OCI-M2 (cell line): ENCODE measurements at regions not wholly inside any gene's neighbourhood (a gene's known extent, or its start where the extent isn't known, plus 50 kb on each side); places are given as distances from the start of the nearest gene placed in this dataset.

ENCODE experiments used
- DNase-seq: peaks from one replicate; lab custom pipeline; 2025; ENCODE audit not compliant: unreplicated experiment; lab: John Stamatoyannopoulos, UW

GRCh38 chr5:124395926-124396325 lies 350.5 kb downstream of the ZNF608 start:
- DNase-seq, result no peak

GRCh38 chr5:124395287-124395686 lies 351.2 kb downstream of the ZNF608 start:
- DNase-seq, result no peak

- no peak for DNase-seq
These were observed 351.7 kb downstream of the ZNF608 start for GRCh38 chr5:124394700-124395245.

- DNase-seq, result no peak
These were observed 352.7 kb downstream of the ZNF608 start for GRCh38 chr5:124393584-124394379.

- no peak for DNase-seq
These were observed 362.7 kb downstream of the ZNF608 start for GRCh38 chr5:124383693-124384092.

- DNase-seq, result no peak
These were observed 369.1 kb downstream of the ZNF608 start for GRCh38 chr5:124377386-124377785.

GRCh38 chr5:124373883-124374282 lies 372.6 kb downstream of the ZNF608 start:
- DNase-seq, result no peak

- DNase-seq, result no peak
These were observed 374.0 kb downstream of the ZNF608 start for GRCh38 chr5:124372457-124372856.

GRCh38 chr5:124371111-124371706 lies 375.2 kb downstream of the ZNF608 start:
- no peak for DNase-seq

GRCh38 chr5:124370601-124371000 lies 375.8 kb downstream of the ZNF608 start:
- DNase-seq, result no peak

- no peak for DNase-seq
These were observed 381.1 kb downstream of the ZNF608 start for GRCh38 chr5:124365361-124365801.

GRCh38 chr5:124355928-124356327 lies 390.5 kb downstream of the ZNF608 start:
- DNase-seq, result no peak

- no peak for DNase-seq
These were observed 393.4 kb downstream of the ZNF608 start for GRCh38 chr5:124353016-124353415.

GRCh38 chr5:124352312-124352711 lies 394.1 kb downstream of the ZNF608 start:
- DNase-seq, result no peak

- DNase-seq, result no peak
These were observed 396.5 kb downstream of the ZNF608 start for GRCh38 chr5:124349931-124350330.

GRCh38 chr5:124343451-124343867 lies 403.0 kb downstream of the ZNF608 start:
- DNase-seq, result no peak

GRCh38 chr5:124342986-124343385 lies 403.5 kb downstream of the ZNF608 start:
- no peak for DNase-seq

- DNase-seq, result no peak
These were observed 403.9 kb downstream of the ZNF608 start for GRCh38 chr5:124342584-124342983.

GRCh38 chr5:124342027-124342471 lies 404.4 kb downstream of the ZNF608 start:
- no peak for DNase-seq

GRCh38 chr5:124341066-124341858 lies 405.2 kb downstream of the ZNF608 start:
- no peak for DNase-seq

GRCh38 chr5:124337996-124338395 lies 408.4 kb downstream of the ZNF608 start:
- no peak for DNase-seq
